Vagina (tissue), 2 donors: ENCODE measurements at regions not wholly inside any gene's neighbourhood (a gene's known extent, or its start where the extent isn't known, plus 50 kb on each side); places are given as distances from the start of the nearest gene placed in this dataset.

Source experiments
- DNase-seq, 2 donors: peaks; one replicate each; pipeline ENCODE4 v3.0.0-alpha.2; 2017; ENCODE audit errors: extremely low spot score in 2 of 2
- H3K27ac ChIP-seq: fragments of 200-600 bp; sonication (generic); one replicate; pipeline ENCODE4 v1.5.1; 2019
- H3K27me3 ChIP-seq: fragments of 200-600 bp; sonication (generic); one replicate; pipeline ENCODE4 v1.5.1; 2019
- H3K36me3 ChIP-seq, 2 donors: fragments of 200-600 bp; sonication (generic); one replicate each; pipeline ENCODE4 v1.5.1; 2017 to 2019
- H3K4me1 ChIP-seq: fragments of 200-600 bp; sonication (generic); one replicate; pipeline ENCODE4 v1.5.1; 2019
- H3K4me3 ChIP-seq, 2 donors: fragments of 200-600 bp; sonication (generic); 1 replicate in 1 of 2; 2 replicates in 1 of 2; pipeline ENCODE4 v1.5.1; 2016 to 2019
- H3K9me3 ChIP-seq: fragments of 200-600 bp; sonication (generic); one replicate; pipeline ENCODE4 v1.5.1; 2019
- CTCF ChIP-seq, 3 experiments: fragments of 450-650 bp in 2 of 3; fragments of 200-600 bp in 1 of 3; sonication (generic) in 1 of 3; IDR thresholded peaks; one replicate each; pipeline ENCODE4 v1.5.1; 2017 to 2019; ENCODE audit warnings: antibody characterized with exemption in 3 of 3, mild to moderate bottlenecking in 2 of 3, moderate library complexity in 2 of 3
- POLR2A ChIP-seq, 2 donors: fragments of 450-650 bp; IDR thresholded peaks; one replicate each; pipeline ENCODE4 v1.6.1; 2017; ENCODE audit warnings: antibody characterized with exemption in 2 of 2, mild to moderate bottlenecking in 2 of 2, moderate library complexity in 2 of 2
- POLR2AphosphoS5 ChIP-seq, 2 donors: sonication (generic); formaldehyde crosslinking; IDR thresholded peaks; one replicate each; pipeline ENCODE4 v1.9.0; 2017; ENCODE audit warnings: antibody characterized with exemption in 2 of 2, mild to moderate bottlenecking in 2 of 2, low read depth in 1 of 2; ENCODE audit not compliant: insufficient read depth in 1 of 2
- intact Hi-C: fragments of 100-400 bp; cut with DNase I; formaldehyde crosslinking; loops from one replicate; pipeline ENCODE4 v1.15.1; 2023

DNA sequence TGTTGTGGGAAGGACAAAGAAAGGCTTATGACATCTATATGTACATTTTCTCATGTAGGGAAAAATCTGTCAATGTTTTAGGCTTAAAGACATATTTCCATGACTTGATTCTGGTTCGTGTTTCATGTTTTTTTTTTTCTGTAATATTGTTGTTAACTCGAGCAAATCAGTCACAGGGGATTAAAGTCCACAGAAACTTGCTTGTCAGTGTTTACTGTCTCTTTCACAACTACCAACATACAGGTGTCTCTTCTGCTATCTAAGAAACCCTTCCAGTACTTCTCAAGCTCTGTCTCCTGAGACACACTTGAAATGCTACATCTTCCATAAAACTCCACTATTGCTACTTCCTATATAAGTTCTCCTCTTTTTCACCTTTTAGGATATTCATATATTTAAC is 130.9 kb upstream of the SLITRK6 start:
- Histone ChIP-seq H3K4me3 (no peak overlapping the region), H3K27ac (no peak overlapping the region), H3K4me1 (no peaks in the 10 kb centered on the region), H3K27me3 (no peaks in the 10 kb centered on the region), H3K36me3 (no peaks in the 10 kb centered on the region), H3K9me3 (no peaks in the 10 kb centered on the region)
- TF ChIP-seq POLR2A (IDR thresholded peaks at IDR 0.05): no peak
- TF ChIP-seq CTCF (IDR thresholded peaks at IDR 0.05): no peak
- no peak for TF ChIP-seq POLR2AphosphoS5 (IDR thresholded peaks at IDR 0.05; ENCODE audit: insufficient read depth in 1 of 2, low read depth in 1 of 2)
- intact Hi-C loops: no loop called here
- no peak for DNase-seq

DNA sequence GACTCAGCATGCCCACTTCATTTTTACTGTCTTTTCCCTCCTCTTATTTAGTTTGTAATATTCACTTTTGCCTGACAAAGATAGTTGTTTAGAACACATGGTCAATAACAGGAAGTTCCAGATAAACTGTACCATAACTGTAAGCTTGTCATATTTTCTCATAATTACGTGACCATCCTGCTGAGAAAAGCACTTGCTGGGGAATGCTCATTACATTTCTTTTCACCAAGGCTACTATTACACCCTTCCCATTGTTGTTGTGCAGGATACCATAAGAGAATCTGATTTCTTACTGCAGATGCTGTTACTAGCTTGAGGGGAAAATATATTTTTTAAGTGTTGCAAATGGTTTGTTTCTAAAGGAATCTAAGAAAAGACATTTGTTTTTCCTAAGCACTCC is 111.7 kb upstream of the SLITRK6 start:
- no peak overlapping the region for H3K4me3 ChIP-seq
- no peaks in the 10 kb centered on the region for H3K27me3 ChIP-seq
- no peaks in the 10 kb centered on the region for H3K9me3 ChIP-seq
- no peak overlapping the region for H3K27ac ChIP-seq
- DNase-seq: no peak
- intact Hi-C loops: no loop called here
- no peaks in the 10 kb centered on the region for H3K36me3 ChIP-seq
- H3K4me1 ChIP-seq: no peaks in the 10 kb centered on the region
- TF ChIP-seq POLR2A (IDR thresholded peaks at IDR 0.05): no peak
- no peak for TF ChIP-seq CTCF (IDR thresholded peaks at IDR 0.05)
- no peak for TF ChIP-seq POLR2AphosphoS5 (IDR thresholded peaks at IDR 0.05; ENCODE audit: insufficient read depth in 1 of 2, low read depth in 1 of 2)

DNA sequence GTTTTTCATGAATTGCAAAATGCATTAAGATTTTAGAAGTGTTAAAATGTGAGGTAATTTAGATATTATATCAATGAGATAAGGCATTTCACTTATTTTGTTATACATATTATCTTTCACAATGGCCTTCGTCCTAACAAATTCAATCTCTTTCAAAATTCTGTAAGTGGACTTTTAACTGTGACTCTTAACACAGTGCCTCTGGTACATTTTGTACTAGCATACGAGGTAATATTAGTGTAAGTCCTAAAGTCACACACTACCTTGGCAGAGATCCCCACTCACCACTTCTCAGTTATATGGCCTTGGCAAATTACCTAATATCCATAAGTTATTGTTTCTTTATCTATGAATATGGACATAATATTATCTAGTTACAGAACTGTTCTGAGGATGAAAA is 101.3 kb upstream of the SLITRK6 start:
- no peak for DNase-seq
- Histone ChIP-seq H3K4me3 (no peak overlapping the region), H3K36me3 (no peaks in the 10 kb centered on the region), H3K4me1 (no peaks in the 10 kb centered on the region), H3K27ac (no peak overlapping the region), H3K27me3 (no peaks in the 10 kb centered on the region), H3K9me3 (no peaks in the 10 kb centered on the region)
- intact Hi-C loops: no loop called here
- TF ChIP-seq POLR2A (IDR thresholded peaks at IDR 0.05) (no peak), POLR2AphosphoS5 (IDR thresholded peaks at IDR 0.05; ENCODE audit: insufficient read depth in 1 of 2, low read depth in 1 of 2) (no peak), CTCF (IDR thresholded peaks at IDR 0.05) (no peak)

DNA sequence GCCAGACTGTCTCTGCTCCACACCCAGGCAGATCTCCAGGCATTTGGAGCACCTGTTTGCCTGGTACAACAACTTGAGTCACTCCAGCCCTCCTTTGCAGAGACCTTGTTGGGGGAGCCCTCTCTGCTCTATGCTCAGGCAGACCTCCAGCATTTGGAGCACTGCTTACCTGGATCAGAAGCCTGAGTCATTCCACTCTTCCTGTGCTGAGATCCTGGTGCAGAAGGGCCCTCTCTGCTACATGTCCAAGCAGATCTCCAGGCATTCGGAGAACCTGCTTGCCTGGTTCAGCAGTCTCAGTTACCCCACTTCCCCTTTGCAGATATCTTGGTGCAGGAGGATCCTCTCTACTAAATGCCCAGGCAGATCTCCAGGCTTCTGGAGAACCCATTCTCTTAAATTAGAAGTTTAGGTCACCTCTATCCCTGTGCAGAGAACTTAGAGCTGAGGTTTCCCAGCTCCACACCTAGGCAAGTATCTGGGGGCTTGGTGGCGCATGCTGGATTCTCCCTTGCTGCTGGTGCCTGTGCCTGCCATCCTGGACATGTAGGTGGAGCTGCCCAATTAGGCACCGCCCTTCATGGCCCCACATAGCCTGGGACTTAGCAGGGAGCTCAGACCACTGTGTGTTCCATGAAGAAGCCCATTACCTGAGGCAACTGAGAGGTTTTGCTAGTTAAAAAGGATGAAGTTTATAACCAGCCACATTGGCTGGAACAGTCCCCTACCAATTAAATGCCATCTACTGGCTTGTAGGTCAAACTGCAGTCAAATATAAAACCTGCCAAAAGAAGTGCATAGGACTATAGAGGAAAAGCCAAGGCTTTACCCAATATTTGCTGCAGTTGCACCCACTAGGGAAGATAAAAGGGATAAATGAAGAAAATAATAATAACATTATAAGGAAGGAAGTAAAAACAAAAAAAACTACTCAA is 97.6 kb upstream of the SLITRK6 start:
- no peak overlapping the region for H3K4me3 ChIP-seq
- intact Hi-C loops: loop anchor here (5.0 kb wide), 1 partner anchor 156 kb away; no protein-coding TSS in a partner anchor
- H3K9me3 ChIP-seq: no peaks in the 10 kb centered on the region
- DNase-seq: no peak
- no peaks in the 10 kb centered on the region for H3K36me3 ChIP-seq
- H3K4me1 ChIP-seq: no peaks in the 10 kb centered on the region
- TF ChIP-seq CTCF (IDR thresholded peaks at IDR 0.05) (no peak), POLR2AphosphoS5 (IDR thresholded peaks at IDR 0.05; ENCODE audit: insufficient read depth in 1 of 2, low read depth in 1 of 2) (no peak), POLR2A (IDR thresholded peaks at IDR 0.05) (no peak)
- no peaks in the 10 kb centered on the region for H3K27me3 ChIP-seq
- no peak overlapping the region for H3K27ac ChIP-seq

- no peak for TF ChIP-seq POLR2A (IDR thresholded peaks at IDR 0.05)
- no peak for TF ChIP-seq CTCF (IDR thresholded peaks at IDR 0.05)
- intact Hi-C loops: no loop called here
- Histone ChIP-seq H3K27ac (no peak overlapping the region), H3K27me3 (no peaks in the 10 kb centered on the region), H3K36me3 (no peaks in the 10 kb centered on the region), H3K4me3 (no peak overlapping the region), H3K9me3 (no peaks in the 10 kb centered on the region), H3K4me1 (no peaks in the 10 kb centered on the region)
- no peak for DNase-seq
Observed at GRCh38 chr13:85887406-85887805, 88.2 kb upstream of the SLITRK6 start.
